GM21528 (cell line): ENCODE measurements at regions not wholly inside any gene's neighbourhood (a gene's known extent, or its start where the extent isn't known, plus 50 kb on each side); places are given as distances from the start of the nearest gene placed in this dataset.

Source experiments
- ATAC-seq: cut with Tn5 transposase; IDR thresholded peaks from one replicate; pipeline ENCODE4 v1.9.1; 2021; ENCODE audit warnings: mild to moderate bottlenecking, moderate library complexity; ENCODE audit not compliant: unreplicated experiment, low FRiP score

DNA sequence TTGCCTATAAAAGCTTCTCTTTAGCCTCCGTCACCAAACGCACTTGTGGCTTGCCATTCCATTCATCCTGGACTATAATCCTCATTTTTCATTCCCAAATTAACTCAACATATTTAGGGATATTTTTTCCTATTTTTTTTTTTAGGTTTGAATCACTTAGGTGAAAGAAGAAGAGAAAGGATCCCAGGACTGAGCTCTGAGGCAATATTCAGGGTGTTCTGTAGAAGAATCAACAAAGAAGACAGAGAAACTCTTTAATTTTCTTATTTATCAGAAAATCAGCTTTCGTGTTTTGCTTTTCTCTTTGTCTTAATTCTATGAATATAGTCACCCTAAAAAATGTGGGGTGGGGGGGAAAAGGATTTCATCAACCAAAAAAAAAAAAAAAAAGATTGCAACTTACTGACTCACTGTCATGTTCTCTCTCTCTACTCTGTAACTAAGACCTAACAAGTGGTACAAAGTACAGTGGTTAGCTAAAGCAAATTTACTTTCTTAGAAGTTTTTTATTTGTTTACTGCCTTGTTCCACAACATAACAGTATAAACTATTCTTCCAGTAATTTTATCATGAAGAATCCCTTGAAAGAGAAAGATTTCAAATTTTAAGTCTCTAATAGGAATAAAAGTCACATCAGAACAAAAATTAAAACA, 272.0 kb downstream of the DHX15 start:
- ATAC-seq, result no peak

DNA sequence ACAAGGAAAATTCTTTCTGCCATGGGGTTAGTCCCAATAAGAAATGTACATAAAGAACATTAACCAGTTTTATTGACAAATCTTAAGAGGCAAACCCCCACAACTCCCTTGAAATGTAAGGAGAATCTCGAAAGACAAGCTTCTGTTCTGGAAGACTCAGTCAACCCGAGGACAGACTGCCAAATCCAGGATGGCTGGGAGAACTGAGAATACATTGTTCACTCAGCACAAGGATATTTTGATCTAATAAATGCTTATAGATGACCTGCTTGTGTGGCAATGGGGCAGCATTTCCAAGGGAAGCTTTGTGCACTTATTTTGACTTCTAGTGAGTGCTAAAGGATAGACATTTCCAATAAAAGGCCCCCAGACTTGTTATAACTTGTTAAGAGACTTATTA, 280.4 kb downstream of the DHX15 start:
- ATAC-seq, result no peak

DNA sequence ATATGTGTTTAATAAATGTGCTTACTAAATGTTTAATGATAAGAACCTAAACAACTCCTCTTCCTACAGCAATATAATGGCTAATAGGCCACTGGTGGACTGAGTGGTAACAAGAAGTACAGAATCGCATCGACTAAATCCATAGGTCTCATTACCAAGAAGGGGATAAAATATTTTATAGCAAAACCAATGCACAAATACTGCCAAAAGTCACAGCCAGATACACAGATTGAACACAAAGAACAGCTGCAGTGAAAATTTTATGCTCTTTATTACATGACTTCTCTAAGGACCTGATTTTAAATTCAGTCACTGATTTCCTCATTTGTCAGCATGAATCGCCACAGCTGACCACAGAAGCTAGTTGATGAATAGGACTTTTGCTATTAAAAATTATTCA, 285.4 kb downstream of the DHX15 start:
- no peak for ATAC-seq

DNA sequence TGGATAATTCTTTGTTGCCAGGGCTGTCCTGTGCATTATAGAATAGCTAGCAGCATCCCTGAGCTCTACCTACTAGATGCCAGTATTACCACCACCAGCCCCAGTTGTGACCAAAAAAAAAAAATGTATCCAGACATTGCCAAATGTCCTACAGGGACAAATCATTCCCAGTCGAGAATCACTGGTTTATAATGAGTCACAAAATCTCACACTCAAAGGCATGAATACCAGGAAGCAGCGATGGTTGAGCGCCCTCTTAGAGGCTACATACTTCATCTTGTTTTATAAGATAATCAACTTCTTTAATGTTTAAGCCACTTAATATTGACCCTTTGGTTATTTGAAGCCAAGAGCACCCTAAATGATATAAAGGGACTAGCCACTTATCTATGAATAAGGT, 297.3 kb downstream of the DHX15 start:
- ATAC-seq, result no peak

DNA sequence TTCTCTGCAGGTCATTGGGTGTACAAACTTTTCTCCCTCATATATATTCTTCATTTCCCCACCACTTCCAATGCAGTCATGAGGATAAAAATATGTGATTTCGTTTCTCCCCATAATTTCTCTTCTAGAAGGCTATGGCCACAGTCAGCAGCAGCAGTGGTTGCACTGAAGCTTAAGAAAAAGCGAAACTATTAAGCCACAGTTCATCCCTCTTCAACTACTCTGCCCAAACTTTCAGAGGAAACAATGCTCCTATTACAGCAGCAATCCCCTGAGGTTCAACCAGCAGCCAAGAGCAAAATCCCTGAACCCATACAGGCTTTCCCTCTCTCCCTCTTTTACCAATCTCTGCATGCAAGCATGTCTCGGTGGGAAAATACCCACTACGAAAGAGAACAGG, 298.6 kb downstream of the DHX15 start:
- no peak for ATAC-seq

DNA sequence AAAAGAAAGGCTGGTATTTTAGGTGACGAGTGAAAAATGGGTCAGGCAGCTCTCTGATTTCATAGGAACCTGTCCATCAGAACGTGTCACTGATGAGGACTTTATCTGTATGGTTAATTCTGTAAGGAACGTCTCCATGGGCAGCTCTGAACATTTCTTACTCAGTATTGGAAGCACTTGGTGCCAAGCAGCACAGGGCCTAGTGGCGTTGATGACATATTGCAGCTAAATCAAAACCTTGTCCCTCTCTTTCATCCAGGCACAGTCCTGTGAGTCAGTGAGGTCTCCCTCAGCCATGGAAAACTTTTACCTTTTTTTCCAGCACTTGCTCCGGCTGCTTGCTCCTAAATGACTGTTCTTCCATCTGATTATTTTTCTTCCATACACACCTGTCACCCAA, 301.9 kb downstream of the DHX15 start:
- ATAC-seq, result no peak

DNA sequence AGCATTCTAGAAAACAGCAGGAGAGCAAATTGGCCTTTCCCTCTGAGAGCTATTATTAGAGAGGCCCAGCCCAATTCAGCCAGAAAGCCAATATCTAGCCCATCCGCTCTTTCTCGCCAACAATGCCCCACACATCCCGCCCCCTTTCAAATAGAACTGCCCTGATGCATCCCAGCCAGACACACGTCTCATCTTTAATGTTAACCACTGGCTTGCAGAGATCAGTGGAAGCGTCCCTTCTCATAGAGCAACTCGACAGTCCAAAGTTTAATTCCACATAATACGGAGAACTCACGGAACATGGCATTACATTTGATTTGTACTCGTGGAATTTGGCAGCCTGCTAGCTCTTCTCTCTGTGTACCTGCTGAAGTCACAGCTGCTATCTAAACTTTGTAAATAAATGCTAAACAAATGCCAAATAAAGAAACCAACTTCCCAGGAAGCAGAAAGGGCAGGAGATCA, 304.4 kb downstream of the DHX15 start:
- ATAC-seq, result no peak

DNA sequence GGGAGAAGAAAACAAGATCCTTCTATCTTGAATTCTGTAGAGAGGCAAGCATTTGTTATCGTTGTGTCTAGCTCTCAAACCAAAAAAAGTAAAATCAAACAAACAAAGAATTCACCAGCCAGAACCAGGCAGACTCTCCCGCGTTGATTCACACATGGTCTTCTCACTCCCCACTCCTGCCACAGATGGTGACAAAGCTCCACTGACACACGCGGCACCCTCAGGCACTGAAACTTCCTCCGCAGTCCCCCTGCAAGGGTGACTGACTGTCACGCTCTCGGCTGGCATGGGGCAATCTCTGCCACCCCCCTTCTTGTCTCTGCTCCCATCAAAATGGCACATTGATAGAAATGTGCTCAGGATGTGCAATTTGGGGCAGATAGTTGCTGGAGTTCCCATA, 304.9 kb downstream of the DHX15 start:
- no peak for ATAC-seq

DNA sequence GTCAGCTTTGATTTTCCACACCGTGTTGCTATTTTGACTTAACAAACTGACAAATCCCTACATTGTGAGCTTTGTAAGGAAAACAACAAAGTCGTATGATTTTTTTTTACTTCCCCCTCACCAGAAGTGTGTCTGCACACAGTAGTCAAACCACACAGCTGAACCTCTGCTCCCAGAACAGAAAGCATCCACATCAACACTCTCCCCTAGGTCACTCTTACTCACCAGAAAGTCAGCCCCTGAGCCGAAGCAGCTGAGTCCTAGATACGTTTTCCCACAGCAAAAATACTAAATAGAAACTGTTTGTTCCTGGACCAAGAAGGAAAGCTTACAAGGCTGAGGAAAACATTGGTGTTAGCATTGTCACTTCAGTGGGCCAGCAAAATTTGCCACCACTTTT, 305.7 kb downstream of the DHX15 start:
- ATAC-seq, result no peak

DNA sequence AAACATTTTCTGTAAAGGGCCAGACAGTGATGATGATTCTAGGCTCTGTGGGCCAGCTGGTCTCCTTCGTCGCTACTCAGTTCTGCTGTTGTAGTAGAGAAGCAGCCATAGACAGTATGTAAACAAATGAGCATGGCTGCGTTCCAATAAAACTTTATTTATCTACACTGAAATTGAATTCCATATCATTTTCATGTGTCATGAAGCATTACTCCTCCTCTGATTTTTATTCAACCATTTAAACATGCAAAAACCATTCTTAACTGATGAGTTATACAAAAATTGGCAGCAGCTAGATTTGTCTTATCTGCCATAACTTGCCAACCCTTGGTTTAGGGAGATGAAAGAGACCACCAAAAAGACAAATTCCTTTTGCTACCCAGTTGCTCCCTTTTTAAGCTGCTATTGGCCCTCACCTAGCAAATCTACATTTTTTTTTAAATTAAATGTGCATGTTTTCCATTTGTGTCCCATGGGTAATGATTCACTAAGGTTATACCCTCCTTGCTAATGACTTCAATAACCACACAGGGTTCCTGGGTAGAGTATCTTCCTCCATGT, 309.9 kb downstream of the DHX15 start:
- no peak for ATAC-seq

DNA sequence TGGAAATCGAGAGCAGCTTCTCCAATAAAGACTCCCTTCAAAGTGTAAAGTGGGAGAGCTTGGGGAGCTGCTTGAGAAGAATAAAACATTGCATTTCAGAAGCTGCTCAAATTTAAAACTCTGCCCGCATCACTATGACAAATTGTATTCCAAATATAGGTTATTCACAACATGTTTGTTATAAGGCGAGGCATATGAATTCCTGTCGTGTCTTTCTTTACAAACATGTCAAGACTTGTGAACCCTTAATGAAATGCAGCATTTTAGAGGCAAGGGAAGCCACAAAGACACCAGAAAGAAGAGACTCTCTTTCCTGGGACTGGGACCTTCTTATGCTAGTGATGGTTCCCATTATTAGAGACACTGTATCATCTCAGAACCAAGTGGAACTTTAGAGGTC, 311.2 kb downstream of the DHX15 start:
- ATAC-seq, result no peak

DNA sequence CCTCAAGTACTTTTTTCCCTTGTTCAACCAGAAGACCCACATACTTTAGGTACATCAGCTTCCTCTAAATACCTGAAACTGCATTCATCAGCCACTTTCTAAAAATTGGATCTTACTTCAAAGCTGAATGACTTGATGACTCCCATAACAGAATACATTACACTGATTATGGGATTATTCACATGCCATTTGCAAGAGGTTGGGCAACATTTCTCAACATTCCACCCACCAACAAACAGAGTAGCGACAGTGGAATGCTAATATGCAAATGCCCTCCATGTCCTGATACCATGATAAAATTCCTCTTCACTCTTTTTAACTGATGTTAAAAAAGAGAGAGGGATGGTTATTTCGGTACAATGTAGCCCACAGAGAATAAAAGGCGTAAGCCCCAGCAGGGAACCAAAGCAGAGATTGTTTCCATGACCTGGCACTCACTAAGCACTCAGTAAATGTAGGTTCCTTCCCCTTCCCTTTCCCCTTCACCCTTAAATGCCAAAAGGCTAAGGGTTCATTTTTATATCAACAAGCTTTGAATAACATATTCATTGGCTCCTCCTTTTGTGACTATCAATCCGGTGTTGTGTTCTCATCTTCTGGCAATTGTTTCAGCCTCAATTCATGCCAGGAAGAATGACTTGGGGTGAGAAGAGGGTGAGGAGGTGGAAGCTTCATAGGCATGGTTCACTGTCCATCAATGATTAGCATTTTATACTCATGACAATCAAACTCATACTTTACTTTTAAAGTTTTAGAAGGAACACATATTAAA, 317.2 kb downstream of the DHX15 start:
- no peak for ATAC-seq

DNA sequence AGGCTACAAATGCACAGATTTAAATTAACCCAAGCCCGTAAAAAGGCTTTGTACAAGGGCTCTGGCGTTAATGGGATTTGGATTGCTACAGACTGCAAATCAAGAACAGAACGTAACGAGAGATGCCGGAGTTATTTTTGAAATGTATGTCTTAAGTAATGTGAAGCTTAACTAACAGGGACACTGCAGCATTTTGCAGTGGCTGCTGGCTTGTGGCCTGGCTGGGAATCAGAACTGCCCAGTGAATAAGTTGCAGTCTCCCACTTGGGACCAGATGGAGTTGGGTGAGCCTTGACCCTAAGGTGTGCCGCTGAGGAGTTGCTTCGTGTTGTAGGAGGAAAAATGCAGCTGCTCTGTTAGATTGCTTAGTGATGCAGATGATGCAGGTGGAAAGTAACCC, 318.4 kb downstream of the DHX15 start:
- ATAC-seq, result no peak

DNA sequence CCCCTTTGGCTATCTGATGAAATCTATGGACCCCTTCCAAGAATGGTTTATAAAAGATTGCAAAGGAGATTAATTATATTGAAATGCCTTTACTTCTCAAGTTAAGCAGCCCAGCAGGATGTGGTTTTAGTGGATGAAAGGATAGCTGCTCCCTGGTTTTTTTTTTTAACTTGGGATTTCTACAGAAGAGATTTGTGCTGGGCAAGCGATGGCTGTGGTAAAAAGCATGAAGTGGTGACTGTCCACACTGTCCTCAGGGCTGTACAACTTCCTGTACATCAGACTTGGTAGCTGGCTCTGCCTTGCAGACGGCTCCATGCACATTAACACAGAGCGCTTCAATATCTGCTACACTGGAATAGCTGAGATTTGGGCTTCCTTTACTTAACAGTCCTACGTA, 321.7 kb downstream of the DHX15 start:
- no peak for ATAC-seq

DNA sequence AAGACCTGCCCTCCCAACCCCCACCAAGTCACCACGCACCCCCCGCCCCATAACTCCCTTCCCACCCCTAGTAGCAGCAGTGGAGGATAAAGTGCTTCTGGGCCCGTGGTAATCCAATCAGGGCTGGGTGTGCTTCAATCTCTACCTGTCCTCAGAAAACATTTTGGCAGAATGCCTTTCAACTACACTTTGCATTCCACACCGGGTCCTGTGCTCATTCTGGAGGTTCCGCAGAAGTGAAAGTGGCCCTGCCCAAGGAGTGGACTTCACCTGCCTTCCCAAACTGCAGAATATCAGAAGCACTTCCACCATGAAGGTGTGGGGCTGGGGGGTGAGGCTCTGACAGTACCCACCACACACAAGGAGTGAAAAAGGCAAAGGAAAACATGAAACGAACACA, 322.3 kb downstream of the DHX15 start:
- ATAC-seq, result no peak

DNA sequence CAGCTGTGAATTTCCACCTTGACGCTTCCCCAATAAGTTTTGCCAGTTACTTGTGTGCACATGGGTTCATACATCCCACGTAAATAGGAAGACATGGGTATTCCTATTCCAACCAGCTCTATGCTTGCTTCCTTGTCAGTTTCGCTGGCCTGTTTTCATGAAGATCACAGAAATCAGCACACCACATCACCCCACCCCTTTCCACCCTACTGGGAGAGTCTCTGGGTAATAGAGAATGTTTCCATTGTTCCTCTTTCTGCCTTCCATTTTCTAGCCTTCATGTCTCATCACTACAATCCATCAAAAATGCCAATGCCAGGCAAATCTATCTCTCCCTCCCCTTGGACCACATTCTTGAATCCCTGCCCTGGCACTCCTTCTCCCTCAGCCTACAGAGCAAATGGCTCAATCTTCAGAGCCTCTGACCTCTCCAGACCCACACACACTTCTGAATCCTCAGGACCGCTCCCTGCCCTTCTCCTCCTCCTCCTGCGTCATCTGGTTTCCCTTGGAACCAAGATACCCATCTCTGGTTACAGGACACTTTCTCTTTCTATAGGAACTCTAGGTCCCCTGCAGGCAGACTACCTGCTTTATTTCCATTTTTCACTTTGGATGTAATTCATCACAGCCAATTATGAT, 323.3 kb downstream of the DHX15 start:
- ATAC-seq, result no peak

DNA sequence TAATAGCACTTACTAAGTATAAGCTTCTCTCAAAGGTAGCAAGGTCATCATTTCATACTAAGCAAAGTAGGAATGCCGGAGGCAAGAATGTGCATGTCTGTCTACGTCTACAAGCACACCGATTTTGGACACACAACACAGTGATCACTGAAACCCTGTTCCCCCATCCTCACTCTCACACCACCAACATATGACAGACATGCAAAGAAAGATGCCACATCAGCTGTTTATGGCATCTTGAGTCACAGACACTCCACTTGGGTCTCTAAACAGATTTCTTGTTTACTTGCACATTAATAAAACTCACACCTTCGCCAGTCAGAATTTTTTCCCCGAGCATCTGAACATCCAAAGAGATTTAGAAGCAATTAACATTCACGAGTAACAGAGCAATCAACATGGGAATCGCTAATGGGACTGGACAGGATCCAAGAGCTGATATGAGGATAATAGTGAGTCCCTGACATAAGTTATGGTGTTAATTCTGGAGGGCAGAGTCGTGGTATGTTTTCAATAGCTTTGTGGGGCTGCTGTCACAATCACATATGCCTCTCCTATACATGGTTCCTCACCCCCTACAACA, 324.1 kb downstream of the DHX15 start:
- ATAC-seq, result no peak

DNA sequence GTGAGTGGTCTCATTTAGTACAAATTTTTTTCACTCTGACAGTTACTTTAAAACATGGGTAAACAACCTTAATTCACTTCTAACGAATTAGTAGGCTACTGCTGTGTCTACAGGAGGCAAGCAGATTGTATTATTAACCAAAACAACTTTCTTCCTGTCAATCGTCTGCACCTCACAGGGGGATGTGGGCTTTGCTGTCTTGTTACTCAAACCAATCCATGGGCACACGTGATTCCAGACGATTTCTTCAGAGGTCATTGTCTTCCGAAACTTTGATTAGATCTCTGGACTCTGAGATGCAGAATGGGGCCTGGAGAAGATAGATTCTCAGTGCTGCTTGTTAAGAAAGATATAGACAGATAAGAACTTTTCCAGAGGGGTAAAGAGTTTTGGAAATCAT, 327.8 kb downstream of the DHX15 start:
- ATAC-seq, result no peak

DNA sequence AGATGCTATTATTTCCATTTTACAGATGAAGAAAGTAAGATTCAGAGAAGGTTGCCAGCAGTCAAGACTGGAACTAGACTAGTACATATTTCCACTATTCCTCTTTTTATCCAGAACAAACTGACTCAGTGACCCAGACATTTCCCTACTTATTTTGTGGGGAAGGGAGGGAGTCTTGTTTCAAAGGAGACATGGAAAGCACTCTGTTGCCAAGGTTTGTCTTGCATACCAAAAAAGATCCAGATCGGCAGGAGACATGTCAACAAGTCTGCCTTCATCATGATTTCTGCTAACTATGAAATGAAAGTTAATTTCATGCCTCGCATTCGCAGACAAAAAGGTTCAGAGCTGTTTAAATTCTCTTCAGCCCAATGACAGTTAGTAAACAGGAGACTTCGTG, 328.3 kb downstream of the DHX15 start:
- ATAC-seq, result no peak

DNA sequence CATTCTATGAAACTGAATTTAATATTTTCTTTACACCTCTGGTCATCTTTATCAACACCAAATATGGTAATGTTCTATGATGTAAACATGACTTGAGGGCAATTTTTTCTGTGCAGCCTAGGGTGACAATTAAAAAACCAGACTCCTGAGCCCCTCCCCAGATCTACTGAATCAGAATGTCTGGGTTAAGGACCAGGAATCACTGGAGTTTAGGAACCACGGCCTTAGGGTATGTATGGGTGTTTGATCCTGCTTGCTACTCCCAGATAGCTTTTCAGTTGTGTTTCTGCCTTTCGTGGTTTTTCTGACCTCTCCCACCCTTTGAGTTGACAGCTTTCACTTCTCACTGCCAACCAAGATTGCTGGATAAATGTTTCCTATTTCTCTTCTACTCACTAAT, 332.2 kb downstream of the DHX15 start:
- ATAC-seq, result no peak

DNA sequence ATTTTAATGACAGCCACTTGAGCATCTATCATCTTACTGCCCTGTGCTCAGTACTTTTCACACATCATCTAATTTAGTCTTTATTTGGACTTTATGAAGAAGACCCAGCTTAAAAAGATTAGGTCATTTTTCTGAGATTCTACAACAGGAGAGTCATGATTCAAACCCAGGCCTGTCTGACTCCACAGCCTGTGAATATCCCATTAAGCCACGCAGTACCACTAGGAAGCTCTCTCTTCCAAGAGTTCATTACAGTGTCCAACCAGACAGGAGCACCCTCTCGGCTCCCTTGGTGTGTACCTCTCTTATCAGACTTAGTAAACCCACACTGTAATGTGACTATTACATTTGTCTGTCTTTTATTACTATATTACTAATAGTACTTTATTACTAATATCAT, 332.8 kb downstream of the DHX15 start:
- no peak for ATAC-seq
